ENCODE measurements at regions not wholly inside any gene's neighbourhood (a gene's known extent, or its start where the extent isn't known, plus 50 kb on each side); places are given as distances from the start of the nearest gene placed in this dataset.

DNA sequence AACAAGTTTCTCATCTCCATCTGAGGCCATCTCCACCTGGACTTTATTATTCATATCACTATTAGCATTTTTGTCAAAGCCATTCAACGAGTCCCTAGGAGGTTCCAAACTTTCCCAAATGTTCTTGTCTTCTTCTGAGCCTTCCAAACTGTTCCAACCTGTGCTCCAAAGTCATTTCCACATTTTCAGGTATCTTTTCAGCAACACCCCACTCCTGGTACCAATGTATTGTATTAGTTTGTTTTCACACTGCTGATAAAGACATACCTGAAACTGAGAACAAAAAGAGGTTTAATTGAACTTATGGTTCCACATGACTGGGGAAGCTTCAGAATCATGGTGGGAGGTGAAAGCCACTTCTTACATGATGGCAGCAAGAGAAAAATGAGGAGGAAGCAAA, 385.4 kb upstream of the GATB start:
- TF ChIP-seq EZH2 (IDR thresholded peaks at IDR 0.05; ENCODE audit: insufficient read depth, poor library complexity, severe bottlenecking) (no peak), EZH2phosphoT487 (IDR thresholded peaks at IDR 0.05; ENCODE audit: insufficient read depth, low read depth) (no peak)

Data from GM23248 (cell line).